Upper lobe of right lung (tissue), 1 donor: ENCODE measurements at regions not wholly inside any gene's neighbourhood (a gene's known extent, or its start where the extent isn't known, plus 50 kb on each side); places are given as distances from the start of the nearest gene placed in this dataset.

Experiments
- ATAC-seq: fragments of 200-7000 bp; cut with Tn5 transposase; one replicate; pipeline ENCODE4 v1.9.1; 2020; ENCODE audit warnings: mild to moderate bottlenecking, moderate library complexity
- DNase-seq: peaks from one replicate; pipeline ENCODE4 v3.0.0-alpha.2; 2020
- H3K27ac ChIP-seq: fragments of 200-600 bp; one replicate; pipeline ENCODE4 v1.8.0; 2022
- H3K27me3 ChIP-seq: fragments of 200-600 bp; one replicate; pipeline ENCODE4 v1.8.0; 2022; ENCODE audit warnings: mild to moderate bottlenecking
- H3K36me3 ChIP-seq: fragments of 200-600 bp; one replicate; pipeline ENCODE4 v1.8.0; 2022
- H3K4me1 ChIP-seq: fragments of 200-600 bp; one replicate; pipeline ENCODE4 v1.8.0; 2022
- H3K4me3 ChIP-seq: fragments of 200-600 bp; one replicate; pipeline ENCODE4 v1.8.0; 2022; ENCODE audit warnings: mild to moderate bottlenecking
- H3K9me3 ChIP-seq: fragments of 200-600 bp; one replicate; pipeline ENCODE4 v1.8.0; 2022
- CTCF ChIP-seq: fragments of 200-600 bp; IDR thresholded peaks from one replicate; pipeline ENCODE4 v1.8.0; 2022; ENCODE audit warnings: antibody characterized with exemption
- intact Hi-C: fragments of 100-400 bp; cut with DNase I; formaldehyde crosslinking; loops from one replicate; pipeline ENCODE4 v1.11.0; 2022
- donor health status: DM: no; HTN: yes; CAD: no; lungs with severe emphysema.

GRCh38 chr10:132120734-132121510 is 55.2 kb downstream of the JAKMIP3 start:
- Histone ChIP-seq H3K4me3 (no peak overlapping the region), H3K27me3 (no peaks in the 10 kb centered on the region), H3K27ac (no peak overlapping the region), H3K36me3 (no peaks in the 10 kb centered on the region), H3K9me3 (no peaks in the 10 kb centered on the region), H3K4me1 (no peaks in the 10 kb centered on the region)
- intact Hi-C loops = no loop called here
- no peak for TF ChIP-seq CTCF
- no peak for DNase-seq
- ATAC-seq = no peak

- DNase-seq = no peak
- H3K27ac ChIP-seq = no peak overlapping the region
- no peaks in the 10 kb centered on the region for H3K9me3 ChIP-seq
- no peak for TF ChIP-seq CTCF
- intact Hi-C loops = no loop called here
- no peak overlapping the region for H3K4me3 ChIP-seq
- H3K27me3 ChIP-seq = no peaks in the 10 kb centered on the region
- H3K36me3 ChIP-seq = no peaks in the 10 kb centered on the region
- no peaks in the 10 kb centered on the region for H3K4me1 ChIP-seq
- ATAC-seq = no peak
Observed at GRCh38 chr10:132121511-132121830, 55.7 kb downstream of the JAKMIP3 start.

- intact Hi-C loops = no loop called here
- no peaks in the 10 kb centered on the region for H3K4me1 ChIP-seq
- H3K9me3 ChIP-seq = no peaks in the 10 kb centered on the region
- no peaks in the 10 kb centered on the region for H3K27me3 ChIP-seq
- H3K27ac ChIP-seq = no peak overlapping the region
- no peak for DNase-seq
- ATAC-seq = no peak
- no peaks in the 10 kb centered on the region for H3K36me3 ChIP-seq
- no peak for TF ChIP-seq CTCF
- H3K4me3 ChIP-seq = no peak overlapping the region
Observed at GRCh38 chr10:132122097-132122861, 56.5 kb downstream of the JAKMIP3 start.

GRCh38 chr10:132122939-132123445 is 57.2 kb downstream of the JAKMIP3 start:
- ATAC-seq (no peak), DNase-seq (no peak)
- intact Hi-C loops = no loop called here
- H3K36me3 ChIP-seq = no peaks in the 10 kb centered on the region
- no peak for TF ChIP-seq CTCF
- H3K27ac ChIP-seq = no peak overlapping the region
- no peaks in the 10 kb centered on the region for H3K9me3 ChIP-seq
- no peaks in the 10 kb centered on the region for H3K4me1 ChIP-seq
- no peaks in the 10 kb centered on the region for H3K27me3 ChIP-seq
- no peak overlapping the region for H3K4me3 ChIP-seq

DNA sequence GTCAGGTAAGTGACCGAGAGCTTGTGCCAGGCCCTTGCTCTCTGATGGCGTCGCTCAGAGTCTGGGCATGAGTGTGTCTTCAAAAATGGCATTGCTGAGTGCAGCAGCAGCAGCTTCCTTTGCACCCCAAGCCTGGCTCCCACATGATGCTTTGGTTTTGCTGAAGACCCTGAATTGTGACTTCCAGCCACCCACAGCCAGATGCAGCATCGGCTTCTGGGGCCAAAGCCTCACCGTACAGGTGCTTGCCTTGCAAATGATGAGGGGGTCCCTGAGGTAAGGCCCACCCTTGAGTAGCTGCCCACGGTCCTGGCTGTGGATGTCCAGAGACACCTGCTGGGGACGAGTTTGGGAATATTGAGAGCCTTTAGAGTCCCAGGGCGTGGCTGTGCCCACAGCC is 57.9 kb downstream of the JAKMIP3 start:
- no peak for TF ChIP-seq CTCF
- Histone ChIP-seq H3K36me3 (no peaks in the 10 kb centered on the region), H3K9me3 (no peaks in the 10 kb centered on the region), H3K27ac (no peak overlapping the region), H3K4me1 (no peaks in the 10 kb centered on the region), H3K4me3 (no peak overlapping the region), H3K27me3 (no peaks in the 10 kb centered on the region)
- DNase-seq (no peak), ATAC-seq (no peak)
- intact Hi-C loops = no loop called here
